Neural cell (in vitro differentiated cells): ENCODE measurements at regions not wholly inside any gene's neighbourhood (a gene's known extent, or its start where the extent isn't known, plus 50 kb on each side); places are given as distances from the start of the nearest gene placed in this dataset.

ENCODE experiments used
- EP300 ChIP-seq: fragments of 450-650 bp; conservative IDR thresholded peaks from 2 replicates; pipeline ENCODE4 v1.6.1; 2014; ENCODE audit warnings: antibody characterized with exemption, mild to moderate bottlenecking, moderate library complexity; ENCODE audit not compliant: poor library complexity, severe bottlenecking
- POLR2AphosphoS5 ChIP-seq: IDR thresholded peaks from 2 replicates; pipeline ENCODE4 v1.6.1; 2012
- RAD21 ChIP-seq: fragments of 450-650 bp; conservative IDR thresholded peaks from 2 replicates; pipeline ENCODE4 v1.6.1; 2014; ENCODE audit warnings: antibody characterized with exemption, mild to moderate bottlenecking, moderate library complexity

- TF ChIP-seq EP300 = no peak
- no peak for TF ChIP-seq POLR2AphosphoS5
- TF ChIP-seq RAD21 = no peak
These were observed 223.3 kb upstream of the CCDC54 start for GRCh38 chr3:107153981-107154380.
